ENCODE measurements at regions not wholly inside any gene's neighbourhood (a gene's known extent, or its start where the extent isn't known, plus 50 kb on each side); places are given as distances from the start of the nearest gene placed in this dataset.
"Not testable (repeated sequence)": the region's sequence is repeated elsewhere in the genome, so short reads cannot be mapped to it uniquely, and the experiment has no call there.

GRCh38 chr2:195105581-195105980 lies 551.4 kb upstream of the SLC39A10 start:
- Histone ChIP-seq H3K4me3 (no peak overlapping the region), H3K27ac (no peak overlapping the region)

DNA sequence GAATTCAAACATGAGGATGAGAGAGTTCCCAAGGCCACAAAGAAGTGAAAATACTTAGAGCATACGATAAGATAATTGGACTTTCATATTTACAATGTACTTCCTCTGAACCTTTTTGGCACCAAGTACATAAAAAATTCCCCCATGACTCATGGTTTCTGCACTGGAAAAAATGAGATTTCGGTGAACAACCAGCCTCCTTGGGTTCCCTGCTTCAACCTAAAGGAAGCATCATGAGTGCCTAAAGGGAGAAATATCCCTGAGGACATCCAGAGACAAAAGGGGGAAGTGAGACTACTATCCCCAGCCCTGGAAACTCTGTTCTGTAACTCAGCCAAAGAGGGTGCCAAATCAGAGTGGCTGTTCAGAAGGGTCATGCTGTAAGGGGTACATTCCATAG lies 562.7 kb upstream of the SLC39A10 start:
- Histone ChIP-seq H3K4me3 (no peak overlapping the region), H3K27ac (no peak overlapping the region), H3K27me3 (no peaks in the 10 kb centered on the region), H3K9me3 (ENCODE audit: low read depth) (no peaks in the 10 kb centered on the region), H3K4me1 (ENCODE audit: low read depth) (no peaks in the 10 kb centered on the region), H3K36me3 (no peaks in the 10 kb centered on the region)
- no peak for TF ChIP-seq CTCF (IDR thresholded peaks at IDR 0.05; ENCODE audit: low read depth, low read length)
- no peak for DNase-seq (ENCODE audit: low read depth in 1 of 2, low spot score in 1 of 2)

More at GRCh38 chr2:195105581-195105980, 551.4 kb upstream of the SLC39A10 start:
- no peak for TF ChIP-seq CTCF (IDR thresholded peaks at IDR 0.05; ENCODE audit: low read depth, low read length)
- no peak for DNase-seq (ENCODE audit: low read depth in 1 of 2, low spot score in 1 of 2)
- Histone ChIP-seq H3K4me1 (ENCODE audit: low read depth) (no peaks in the 10 kb centered on the region), H3K9me3 (ENCODE audit: low read depth) (no peaks in the 10 kb centered on the region), H3K27me3 (no peaks in the 10 kb centered on the region), H3K36me3 (no peaks in the 10 kb centered on the region)

DNA sequence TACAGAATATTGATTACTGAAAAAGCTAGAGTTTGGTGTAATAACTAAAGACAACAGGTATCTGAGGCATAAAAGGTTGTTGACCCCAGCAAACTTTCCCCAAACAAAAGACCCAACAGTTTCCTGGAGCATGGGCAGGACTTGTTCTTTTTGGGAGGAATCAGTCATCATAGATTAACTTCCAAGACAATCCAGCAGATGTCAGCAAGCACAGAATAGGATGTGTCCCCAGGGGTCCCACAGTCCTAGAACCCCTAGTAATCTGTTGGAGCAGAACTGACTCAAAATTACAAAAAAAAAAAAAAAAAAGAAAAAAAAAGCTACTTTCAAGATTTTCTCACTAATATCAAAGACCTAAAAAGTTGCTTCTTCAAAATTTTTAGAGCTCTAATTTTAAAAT lies 564.7 kb upstream of the SLC39A10 start:
- Histone ChIP-seq H3K27me3 (no peaks in the 10 kb centered on the region), H3K9me3 (ENCODE audit: low read depth) (no peaks in the 10 kb centered on the region), H3K4me3 (no peak overlapping the region), H3K36me3 (no peaks in the 10 kb centered on the region), H3K4me1 (ENCODE audit: low read depth) (no peaks in the 10 kb centered on the region), H3K27ac (no peak overlapping the region)
- no peak for TF ChIP-seq CTCF (IDR thresholded peaks at IDR 0.05; ENCODE audit: low read depth, low read length)
- DNase-seq (ENCODE audit: low read depth in 1 of 2, low spot score in 1 of 2): no peak

DNA sequence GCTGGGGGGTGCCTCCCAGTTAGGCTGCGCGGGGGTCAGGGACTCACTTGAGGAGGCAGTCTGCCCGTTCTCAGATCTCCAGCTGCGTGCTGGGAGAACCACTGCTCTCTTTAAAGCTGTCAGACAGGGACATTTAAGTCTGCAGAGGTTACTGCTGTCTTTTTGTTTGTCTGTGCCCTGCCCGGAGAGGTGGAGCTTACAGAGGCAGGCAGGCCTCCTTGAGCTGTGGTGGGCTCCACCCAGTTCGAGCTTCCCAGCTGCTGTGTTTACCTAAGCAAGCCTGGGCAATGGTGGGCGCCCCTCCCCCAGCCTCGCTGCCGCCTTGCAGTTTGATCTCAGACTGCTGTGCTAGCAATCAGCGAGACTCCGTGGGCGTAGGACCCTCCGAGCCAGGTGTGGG lies 584.2 kb upstream of the SLC39A10 start:
- H3K36me3 ChIP-seq; H3K4me1 ChIP-seq (ENCODE audit: low read depth); H3K9me3 ChIP-seq (ENCODE audit: low read depth); H3K27me3 ChIP-seq; H3K4me3 ChIP-seq; H3K27ac ChIP-seq; DNase-seq (ENCODE audit: low read depth in 1 of 2, low spot score in 1 of 2): not testable (repeated sequence)

- H3K9me3 ChIP-seq (ENCODE audit: low read depth): no peaks in the 10 kb centered on the region
- no peak for TF ChIP-seq CTCF (IDR thresholded peaks at IDR 0.05; ENCODE audit: low read depth, low read length)
- H3K36me3 ChIP-seq: no peaks in the 10 kb centered on the region
- no peak overlapping the region for H3K27ac ChIP-seq
- DNase-seq (ENCODE audit: low read depth in 1 of 2, low spot score in 1 of 2): no peak
- no peaks in the 10 kb centered on the region for H3K4me1 ChIP-seq (ENCODE audit: low read depth)
- H3K27me3 ChIP-seq: no peaks in the 10 kb centered on the region
- no peak overlapping the region for H3K4me3 ChIP-seq
Measured at GRCh38 chr2:195057001-195057400, 600.0 kb upstream of the SLC39A10 start.

DNA sequence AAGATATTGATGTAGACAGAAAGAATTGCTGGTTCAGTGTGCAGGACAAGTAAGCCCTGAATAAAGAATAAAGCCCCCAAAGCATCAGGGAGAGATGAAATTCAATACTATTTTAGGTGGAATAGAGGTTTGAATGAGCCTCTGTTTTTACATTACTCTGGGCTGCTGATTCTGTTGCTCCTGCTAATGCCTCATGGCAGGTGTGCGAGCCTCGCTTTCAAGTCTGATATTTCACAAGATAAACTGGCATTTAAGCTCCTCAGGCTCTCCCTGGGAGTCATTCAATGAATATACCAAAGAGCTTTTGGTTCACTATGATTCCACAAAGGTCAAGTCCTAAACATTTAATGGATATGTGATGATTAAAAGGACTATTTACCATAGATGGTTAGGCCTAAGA lies 601.0 kb upstream of the SLC39A10 start:
- TF ChIP-seq CTCF (IDR thresholded peaks at IDR 0.05; ENCODE audit: low read depth, low read length): no peak
- no peaks in the 10 kb centered on the region for H3K36me3 ChIP-seq
- H3K4me1 ChIP-seq (ENCODE audit: low read depth): no peaks in the 10 kb centered on the region
- H3K4me3 ChIP-seq: no peak overlapping the region
- H3K27ac ChIP-seq: no peak overlapping the region
- H3K27me3 ChIP-seq: no peaks in the 10 kb centered on the region
- H3K9me3 ChIP-seq (ENCODE audit: low read depth): no peaks in the 10 kb centered on the region
- no peak for DNase-seq (ENCODE audit: low read depth in 1 of 2, low spot score in 1 of 2)
